Neural progenitor cell (in vitro differentiated cells): ENCODE measurements at regions not wholly inside any gene's neighbourhood (a gene's known extent, or its start where the extent isn't known, plus 50 kb on each side); places are given as distances from the start of the nearest gene placed in this dataset.

Experiments
- CTCF ChIP-seq: fragments of 200-600 bp; sonication (generic); IDR thresholded peaks from 2 replicates; pipeline ENCODE4 v1.5.1; 2017; ENCODE audit warnings: antibody characterized with exemption, mild to moderate bottlenecking
- EZH2 ChIP-seq: fragments of 200-600 bp; sonication (generic); IDR thresholded peaks from 2 replicates; pipeline ENCODE4 v1.6.1; 2017; ENCODE audit warnings: antibody characterized with exemption, mild to moderate bottlenecking, moderate library complexity
- EZH2phosphoT487 ChIP-seq: fragments of 200-600 bp; sonication (generic); IDR thresholded peaks from 2 replicates; pipeline ENCODE4 v1.6.1; 2017; ENCODE audit warnings: antibody characterized with exemption

- TF ChIP-seq CTCF (no peak), EZH2phosphoT487 (no peak), EZH2 (no peak)
Observed at GRCh38 chr22:49699928-49700498, 127.7 kb downstream of the BRD1 start.
